ENCODE measurements at regions not wholly inside any gene's neighbourhood (a gene's known extent, or its start where the extent isn't known, plus 50 kb on each side); places are given as distances from the start of the nearest gene placed in this dataset.

GRCh38 chr19:28284389-28284788, 928.6 kb downstream of the UQCRFS1 start:
- no peak overlapping the region for H4K8ac ChIP-seq (ENCODE audit: low read depth, low read length)
- H3K4me3 ChIP-seq (ENCODE audit: low read length in 2 of 2), result no peak overlapping the region
- no peak overlapping the region for H2BK12ac ChIP-seq (ENCODE audit: low read length)
- no peak overlapping the region for H2AK5ac ChIP-seq (ENCODE audit: low read depth, low read length)
- H3K4me2 ChIP-seq (ENCODE audit: insufficient read depth, low read length, poor library complexity, severe bottlenecking), result no peak overlapping the region
- no peak overlapping the region for H2BK120ac ChIP-seq (ENCODE audit: low read depth, low read length)
- no peaks in the 10 kb centered on the region for H3K4me1 ChIP-seq (ENCODE audit: control insufficient read depth in 2 of 2, insufficient read depth in 1 of 2, low read depth in 1 of 2, low read length in 2 of 2)
- H2AFZ ChIP-seq (ENCODE audit: low read length), result no peak overlapping the region
- no peak overlapping the region for H3K18ac ChIP-seq (ENCODE audit: low read length)
- no peaks in the 10 kb centered on the region for H3K36me3 ChIP-seq (replicated peaks in 1 of 2; ENCODE audit: control insufficient read depth in 2 of 2, insufficient read depth in 2 of 2, low read length in 2 of 2)
- H3K9ac ChIP-seq (ENCODE audit: low read depth, low read length, poor library complexity), result no peak overlapping the region
- no peak overlapping the region for H3K14ac ChIP-seq (ENCODE audit: low read length)
- no peak overlapping the region for H4K91ac ChIP-seq (ENCODE audit: low read depth, low read length, poor library complexity)
- no peaks in the 10 kb centered on the region for H3K27me3 ChIP-seq (ENCODE audit: control insufficient read depth in 3 of 3, insufficient read depth in 3 of 3, low read depth in 1 of 3, low read length in 3 of 3)
- no peak overlapping the region for H3K4ac ChIP-seq (ENCODE audit: low read length)
- H3K27ac ChIP-seq (replicated peaks; ENCODE audit: low read length), result no peak overlapping the region
- no peak overlapping the region for H2BK15ac ChIP-seq (ENCODE audit: low read length)
- H2BK5ac ChIP-seq (ENCODE audit: low read length), result no peak overlapping the region
- no peaks in the 10 kb centered on the region for H3K9me3 ChIP-seq (replicated peaks in 1 of 2; ENCODE audit: control insufficient read depth in 2 of 2, insufficient read depth in 1 of 2, low read depth in 1 of 2, low read length in 2 of 2)
- no peak overlapping the region for H3K23ac ChIP-seq (ENCODE audit: low read depth, low read length, poor library complexity)
- no peak for DNase-seq (ENCODE audit: low spot score)
- no peaks in the 10 kb centered on the region for H3K79me1 ChIP-seq (ENCODE audit: low read depth, low read length)

GRCh38 chr19:28283592-28283991, 929.4 kb downstream of the UQCRFS1 start:
- Histone ChIP-seq H4K91ac (ENCODE audit: low read depth, low read length, poor library complexity) (no peak overlapping the region), H3K4me3 (ENCODE audit: low read length in 2 of 2) (no peak overlapping the region), H4K8ac (ENCODE audit: low read depth, low read length) (no peak overlapping the region), H3K4ac (ENCODE audit: low read length) (no peak overlapping the region), H3K4me2 (ENCODE audit: insufficient read depth, low read length, poor library complexity, severe bottlenecking) (no peak overlapping the region), H2BK5ac (ENCODE audit: low read length) (no peak overlapping the region), H3K18ac (ENCODE audit: low read length) (no peak overlapping the region), H2AFZ (ENCODE audit: low read length) (no peak overlapping the region), H3K23ac (ENCODE audit: low read depth, low read length, poor library complexity) (no peak overlapping the region), H3K4me1 (ENCODE audit: control insufficient read depth in 2 of 2, insufficient read depth in 1 of 2, low read depth in 1 of 2, low read length in 2 of 2) (no peaks in the 10 kb centered on the region), H3K9me3 (replicated peaks in 1 of 2; ENCODE audit: control insufficient read depth in 2 of 2, insufficient read depth in 1 of 2, low read depth in 1 of 2, low read length in 2 of 2) (no peaks in the 10 kb centered on the region), H2BK15ac (ENCODE audit: low read length) (no peak overlapping the region), H2BK12ac (ENCODE audit: low read length) (no peak overlapping the region), H3K27me3 (ENCODE audit: control insufficient read depth in 3 of 3, insufficient read depth in 3 of 3, low read depth in 1 of 3, low read length in 3 of 3) (no peaks in the 10 kb centered on the region), H2BK120ac (ENCODE audit: low read depth, low read length) (no peak overlapping the region), H3K27ac (replicated peaks; ENCODE audit: low read length) (no peak overlapping the region), H2AK5ac (ENCODE audit: low read depth, low read length) (no peak overlapping the region), H3K79me1 (ENCODE audit: low read depth, low read length) (no peaks in the 10 kb centered on the region), H3K36me3 (replicated peaks in 1 of 2; ENCODE audit: control insufficient read depth in 2 of 2, insufficient read depth in 2 of 2, low read length in 2 of 2) (no peaks in the 10 kb centered on the region), H3K9ac (ENCODE audit: low read depth, low read length, poor library complexity) (no peak overlapping the region), H3K14ac (ENCODE audit: low read length) (no peak overlapping the region)
- no peak for DNase-seq (ENCODE audit: low spot score)
- 97 to 100% methylated on average over 1 to 2 of the region's 2 CpGs for WGBS, 2 donors (ENCODE audit: extremely low coverage in 2 of 2, insufficient read length in 2 of 2, insufficient replicate concordance in 1 of 2)

GRCh38 chr19:28281676-28282075, 931.3 kb downstream of the UQCRFS1 start:
- H3K14ac ChIP-seq (ENCODE audit: low read length), result no peak overlapping the region
- no CpG with 5 or more reads among the region's 1 CpG for WGBS, 2 donors (ENCODE audit: extremely low coverage in 2 of 2, insufficient read length in 2 of 2, insufficient replicate concordance in 1 of 2)

GRCh38 chr19:28264556-28264955, 948.4 kb downstream of the UQCRFS1 start:
- Histone ChIP-seq H4K91ac (ENCODE audit: low read depth, low read length, poor library complexity) (no peak overlapping the region), H3K4me3 (ENCODE audit: low read length in 2 of 2) (no peak overlapping the region), H4K8ac (ENCODE audit: low read depth, low read length) (no peak overlapping the region), H3K4ac (ENCODE audit: low read length) (no peak overlapping the region), H2BK120ac (ENCODE audit: low read depth, low read length) (no peak overlapping the region), H3K27me3 (ENCODE audit: control insufficient read depth in 3 of 3, insufficient read depth in 3 of 3, low read depth in 1 of 3, low read length in 3 of 3) (no peaks in the 10 kb centered on the region), H3K36me3 (replicated peaks in 1 of 2; ENCODE audit: control insufficient read depth in 2 of 2, insufficient read depth in 2 of 2, low read length in 2 of 2) (no peaks in the 10 kb centered on the region), H3K4me2 (ENCODE audit: insufficient read depth, low read length, poor library complexity, severe bottlenecking) (no peak overlapping the region), H2BK15ac (ENCODE audit: low read length) (no peak overlapping the region), H3K23ac (ENCODE audit: low read depth, low read length, poor library complexity) (no peak overlapping the region), H2AFZ (ENCODE audit: low read length) (no peak overlapping the region), H2BK5ac (ENCODE audit: low read length) (no peak overlapping the region), H2BK12ac (ENCODE audit: low read length) (no peak overlapping the region), H2AK5ac (ENCODE audit: low read depth, low read length) (no peak overlapping the region), H3K79me1 (ENCODE audit: low read depth, low read length) (no peaks in the 10 kb centered on the region), H3K27ac (replicated peaks; ENCODE audit: low read length) (no peak overlapping the region), H3K9me3 (replicated peaks in 1 of 2; ENCODE audit: control insufficient read depth in 2 of 2, insufficient read depth in 1 of 2, low read depth in 1 of 2, low read length in 2 of 2) (no peaks in the 10 kb centered on the region), H3K4me1 (ENCODE audit: control insufficient read depth in 2 of 2, insufficient read depth in 1 of 2, low read depth in 1 of 2, low read length in 2 of 2) (peaks cover 0 to 2% of the 10 kb centered on the region in 2 donors), H3K14ac (ENCODE audit: low read length) (no peak overlapping the region), H3K18ac (ENCODE audit: low read length) (no peak overlapping the region), H3K9ac (ENCODE audit: low read depth, low read length, poor library complexity) (no peak overlapping the region)
- no peak for DNase-seq (ENCODE audit: low spot score)
- no CpG with 5 or more reads among the region's 3 CpGs for WGBS, 2 donors (ENCODE audit: extremely low coverage in 2 of 2, insufficient read length in 2 of 2, insufficient replicate concordance in 1 of 2)

More at GRCh38 chr19:28281676-28282075, 931.3 kb downstream of the UQCRFS1 start:
- no peak overlapping the region for H3K23ac ChIP-seq (ENCODE audit: low read depth, low read length, poor library complexity)
- no peak overlapping the region for H3K4me2 ChIP-seq (ENCODE audit: insufficient read depth, low read length, poor library complexity, severe bottlenecking)
- H3K36me3 ChIP-seq (replicated peaks in 1 of 2; ENCODE audit: control insufficient read depth in 2 of 2, insufficient read depth in 2 of 2, low read length in 2 of 2), result no peaks in the 10 kb centered on the region
- DNase-seq (ENCODE audit: low spot score), result no peak
- H3K18ac ChIP-seq (ENCODE audit: low read length), result no peak overlapping the region
- H2AFZ ChIP-seq (ENCODE audit: low read length), result no peak overlapping the region
- H3K4me1 ChIP-seq (ENCODE audit: control insufficient read depth in 2 of 2, insufficient read depth in 1 of 2, low read depth in 1 of 2, low read length in 2 of 2), result no peaks in the 10 kb centered on the region
- H2BK5ac ChIP-seq (ENCODE audit: low read length), result no peak overlapping the region
- no peaks in the 10 kb centered on the region for H3K27me3 ChIP-seq (ENCODE audit: control insufficient read depth in 3 of 3, insufficient read depth in 3 of 3, low read depth in 1 of 3, low read length in 3 of 3)
- no peak overlapping the region for H2BK12ac ChIP-seq (ENCODE audit: low read length)
- no peaks in the 10 kb centered on the region for H3K79me1 ChIP-seq (ENCODE audit: low read depth, low read length)
- no peak overlapping the region for H2BK15ac ChIP-seq (ENCODE audit: low read length)
- H2AK5ac ChIP-seq (ENCODE audit: low read depth, low read length), result no peak overlapping the region
- H4K8ac ChIP-seq (ENCODE audit: low read depth, low read length), result no peak overlapping the region
- no peaks in the 10 kb centered on the region for H3K9me3 ChIP-seq (replicated peaks in 1 of 2; ENCODE audit: control insufficient read depth in 2 of 2, insufficient read depth in 1 of 2, low read depth in 1 of 2, low read length in 2 of 2)
- H3K4me3 ChIP-seq (ENCODE audit: low read length in 2 of 2), result no peak overlapping the region
- H4K91ac ChIP-seq (ENCODE audit: low read depth, low read length, poor library complexity), result no peak overlapping the region
- no peak overlapping the region for H3K4ac ChIP-seq (ENCODE audit: low read length)
- H3K9ac ChIP-seq (ENCODE audit: low read depth, low read length, poor library complexity), result no peak overlapping the region
- H2BK120ac ChIP-seq (ENCODE audit: low read depth, low read length), result no peak overlapping the region
- H3K27ac ChIP-seq (replicated peaks; ENCODE audit: low read length), result no peak overlapping the region

Data from neuronal stem cell (in vitro differentiated cells).